ENCODE measurements at regions not wholly inside any gene's neighbourhood (a gene's known extent, or its start where the extent isn't known, plus 50 kb on each side); places are given as distances from the start of the nearest gene placed in this dataset.

GRCh38 chr18:60809937-60810336 lies 437.4 kb upstream of the MC4R start:
- TF ChIP-seq POLR2A (IDR thresholded peaks at IDR 0.05) = no peak
- no peak for TF ChIP-seq CTCF (IDR thresholded peaks at IDR 0.05)
- no peak for TF ChIP-seq POLR2AphosphoS5 (IDR thresholded peaks at IDR 0.05; ENCODE audit: insufficient read depth in 1 of 2, low read depth in 1 of 2)
